Common myeloid progenitor, CD34-positive (primary cell): ENCODE measurements at regions not wholly inside any gene's neighbourhood (a gene's known extent, or its start where the extent isn't known, plus 50 kb on each side); places are given as distances from the start of the nearest gene placed in this dataset.

Experiments
- CTCF ChIA-PET: fragments of 350-600 bp; sonication (Branson Sonifier 250); formaldehyde crosslinking; loops from one replicate; lab custom pipeline; 2021; ENCODE audit warnings: antibody characterized with exemption; lab: Charles Lee
- POLR2A ChIA-PET: fragments of 350-600 bp; sonication (Branson Sonifier 250); formaldehyde crosslinking; loops from one replicate; lab custom pipeline; 2021; ENCODE audit warnings: antibody characterized with exemption; lab: Charles Lee
- DNase-seq, 3 donors: peaks; one replicate each; pipeline versions ENCODE4 v3.0.0 to v3.0.0-alpha.2; 2013
- H3K27ac ChIP-seq, 2 experiments: 1 replicate in 1 of 2; 2 replicates in 1 of 2; pipeline ENCODE4 v1.7.0; 2013; ENCODE audit warnings: inconsistent platforms in 2 of 2, low read length in 2 of 2, mild to moderate bottlenecking in 2 of 2, low read depth in 1 of 2, moderate library complexity in 1 of 2; ENCODE audit not compliant: severe bottlenecking in 2 of 2, insufficient read depth in 1 of 2, poor library complexity in 1 of 2
- H3K27me3 ChIP-seq, 5 experiments: replicated peaks in 2 of 5; 1 replicate in 3 of 5; 2 replicates in 2 of 5; pipeline versions ENCODE4 v1.6.1 to v1.7.0; 2013; ENCODE audit warnings: low read length in 4 of 5, mild to moderate bottlenecking in 2 of 5, moderate library complexity in 2 of 5, inconsistent platforms in 1 of 5; ENCODE audit not compliant: insufficient read depth in 5 of 5, control insufficient read depth in 4 of 5
- H3K36me3 ChIP-seq, 4 experiments: 1 replicate in 2 of 4; 2 replicates in 2 of 4; pipeline versions ENCODE4 v1.6.1 to v1.7.0; 2013; ENCODE audit warnings: low read length in 3 of 4, control low read depth in 1 of 4, mild to moderate bottlenecking in 1 of 4; ENCODE audit not compliant: control insufficient read depth in 4 of 4, insufficient read depth in 4 of 4
- H3K4me1 ChIP-seq, 4 experiments: 1 replicate in 3 of 4; 2 replicates in 1 of 4; pipeline versions ENCODE4 v1.6.1 to v1.7.1; 2013; ENCODE audit warnings: low read length in 3 of 4, mild to moderate bottlenecking in 3 of 4, control low read depth in 1 of 4, inconsistent platforms in 1 of 4, moderate library complexity in 1 of 4; ENCODE audit not compliant: control insufficient read depth in 4 of 4, insufficient read depth in 4 of 4; ENCODE audit errors: control extremely low read depth in 1 of 4
- H3K4me3 ChIP-seq, 7 experiments: 1 replicate in 4 of 7; 2 replicates in 3 of 7; pipeline versions ENCODE4 v1.5.1 to v1.7.0; 2013; ENCODE audit warnings: mild to moderate bottlenecking in 7 of 7, low read length in 6 of 7, moderate library complexity in 6 of 7, inconsistent platforms in 2 of 7, low read depth in 2 of 7, control low read depth in 1 of 7; ENCODE audit not compliant: insufficient read depth in 4 of 7, control insufficient read depth in 1 of 7; ENCODE audit errors: extremely low read depth in 1 of 7
- H3K9me3 ChIP-seq, 5 experiments: 1 replicate in 4 of 5; 2 replicates in 1 of 5; pipeline versions ENCODE4 v1.6.1 to v1.7.1; 2013; ENCODE audit warnings: low read length in 4 of 5, mild to moderate bottlenecking in 2 of 5, inconsistent platforms in 1 of 5, low read depth in 1 of 5, moderate library complexity in 1 of 5; ENCODE audit not compliant: control insufficient read depth in 4 of 5, insufficient read depth in 2 of 5; ENCODE audit errors: control extremely low read depth in 1 of 5
- WGBS: methylation state at CpG from one replicate; pipeline ENCODE4 v1.1.5; 2013; ENCODE audit not compliant: insufficient coverage; 5-methylcytosine and 5-hydroxymethylcytosine counted together

DNA sequence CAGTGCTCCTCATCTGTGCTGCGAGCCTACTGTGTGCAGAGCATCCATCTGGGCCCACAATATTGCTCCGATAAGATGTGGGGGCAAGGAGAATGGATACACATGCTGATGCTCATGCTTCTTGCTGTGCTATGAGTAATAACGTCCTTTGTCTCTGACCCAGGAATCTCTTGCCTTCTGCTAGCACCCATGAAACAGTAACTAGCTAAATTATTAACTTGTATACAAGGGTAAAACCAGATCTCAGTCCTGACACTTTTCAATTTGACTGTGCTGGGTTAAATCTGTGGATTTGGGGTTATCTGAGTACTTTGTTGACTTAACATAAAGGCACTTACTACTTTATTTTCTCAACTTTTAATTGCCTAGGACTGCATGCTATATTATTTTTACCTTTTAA is 357.6 kb downstream of the SLC4A3 start:
- CTCF ChIA-PET: no interaction called here
- H3K27ac ChIP-seq: no peak overlapping the region
- WGBS: 85% methylated on average over 2 of the region's 3 CpGs
- DNase-seq: no peak
- no peaks in the 10 kb centered on the region for H3K4me1 ChIP-seq
- H3K4me3 ChIP-seq: no peak overlapping the region
- POLR2A ChIA-PET: no interaction called here
- H3K27me3 ChIP-seq: no peaks in the 10 kb centered on the region
- no peaks in the 10 kb centered on the region for H3K9me3 ChIP-seq
- H3K36me3 ChIP-seq: no peaks in the 10 kb centered on the region

- Histone ChIP-seq H3K4me3 (no peak overlapping the region), H3K36me3 (no peaks in the 10 kb centered on the region), H3K27ac (no peak overlapping the region), H3K27me3 (no peaks in the 10 kb centered on the region), H3K9me3 (no peaks in the 10 kb centered on the region), H3K4me1 (no peaks in the 10 kb centered on the region)
- ChIA-PET CTCF (no interaction called here), POLR2A (no interaction called here)
- WGBS: 71% methylated on average over 2 of the region's 2 CpGs
- no peak for DNase-seq
Measured at GRCh38 chr2:219987830-219988229, 360.4 kb downstream of the SLC4A3 start.

- CTCF ChIA-PET: no interaction called here
- Histone ChIP-seq H3K9me3 (no peaks in the 10 kb centered on the region), H3K27me3 (no peaks in the 10 kb centered on the region), H3K27ac (no peak overlapping the region), H3K4me1 (no peaks in the 10 kb centered on the region), H3K4me3 (no peak overlapping the region), H3K36me3 (no peaks in the 10 kb centered on the region)
- DNase-seq: no peak
- 98% methylated on average over 5 of the region's 7 CpGs for WGBS
- POLR2A ChIA-PET: no interaction called here
Measured at GRCh38 chr2:219989744-219990143, 362.3 kb downstream of the SLC4A3 start.

- 100% methylated on average over 1 of the region's 2 CpGs for WGBS
- no peak for DNase-seq
- Histone ChIP-seq H3K36me3 (no peaks in the 10 kb centered on the region), H3K4me3 (no peak overlapping the region), H3K9me3 (no peaks in the 10 kb centered on the region), H3K27ac (no peak overlapping the region), H3K27me3 (no peaks in the 10 kb centered on the region), H3K4me1 (no peaks in the 10 kb centered on the region)
- CTCF ChIA-PET: no interaction called here
- POLR2A ChIA-PET: no interaction called here
Measured at GRCh38 chr2:219991116-219991515, 363.7 kb downstream of the SLC4A3 start.

DNA sequence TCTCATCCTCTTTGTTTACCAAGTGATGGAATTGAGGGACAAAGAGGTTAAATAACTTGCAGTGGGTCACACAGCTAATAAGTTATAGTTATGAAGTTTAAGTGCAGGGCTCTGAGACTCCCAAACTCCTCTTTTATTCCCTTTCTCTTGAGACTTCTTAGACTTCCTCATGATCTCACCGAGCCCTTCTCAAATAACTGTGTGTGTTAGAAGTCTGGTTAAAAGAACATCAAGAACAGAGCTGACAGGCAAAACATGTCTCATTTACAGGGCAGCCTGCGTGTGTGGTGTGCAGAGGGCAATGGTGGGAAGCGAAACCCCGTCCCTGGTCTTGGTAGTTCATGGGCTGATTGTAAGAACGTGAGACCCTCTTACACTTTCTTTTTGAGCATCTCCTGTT is 368.0 kb downstream of the SLC4A3 start:
- WGBS: 80% methylated on average over 4 of the region's 5 CpGs
- Histone ChIP-seq H3K4me1 (no peaks in the 10 kb centered on the region), H3K9me3 (no peaks in the 10 kb centered on the region), H3K4me3 (no peak overlapping the region), H3K36me3 (no peaks in the 10 kb centered on the region), H3K27me3 (no peaks in the 10 kb centered on the region), H3K27ac (no peak overlapping the region)
- no peak for DNase-seq
- POLR2A ChIA-PET: no interaction called here
- CTCF ChIA-PET: no interaction called here

DNA sequence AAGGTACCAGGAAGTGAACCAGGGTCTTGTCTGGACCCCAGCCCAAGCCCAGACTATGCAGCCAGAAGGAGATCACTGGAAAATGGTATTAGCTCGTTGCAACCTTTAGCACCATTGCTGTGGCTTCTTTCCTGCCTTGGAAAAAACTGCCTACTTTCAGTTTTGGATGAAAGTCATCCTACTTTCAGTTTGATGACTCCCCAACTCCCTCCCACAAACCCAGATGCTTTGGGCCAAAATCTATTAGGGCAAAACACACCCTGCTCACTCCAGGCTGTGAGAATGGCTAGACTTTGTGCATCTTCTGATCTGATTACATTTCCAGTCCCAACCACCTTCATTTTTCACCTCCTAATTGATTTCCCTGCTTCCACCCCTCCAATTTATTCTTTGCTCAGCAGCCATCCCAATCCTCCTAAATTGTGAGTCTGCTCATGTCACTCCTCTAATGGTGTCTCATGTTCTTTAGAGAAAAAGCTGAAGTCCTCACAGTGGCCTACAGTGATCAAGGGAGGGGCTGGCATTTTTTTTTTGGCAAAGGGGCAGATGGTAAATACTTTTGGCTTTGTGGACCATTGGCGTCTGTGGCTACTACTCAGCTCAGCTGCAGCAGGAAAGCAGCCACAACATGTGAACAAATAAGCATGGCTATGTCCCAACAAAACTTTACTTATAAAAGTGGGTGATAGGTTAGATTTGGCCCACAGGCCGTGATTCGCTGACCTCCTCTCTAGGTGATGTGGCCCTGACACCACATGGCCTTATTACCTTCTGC is 368.7 kb downstream of the SLC4A3 start:
- Histone ChIP-seq H3K36me3 (no peaks in the 10 kb centered on the region), H3K4me1 (no peaks in the 10 kb centered on the region), H3K27me3 (no peaks in the 10 kb centered on the region), H3K27ac (no peak overlapping the region), H3K4me3 (no peak overlapping the region), H3K9me3 (no peaks in the 10 kb centered on the region)
- 92% methylated on average over 4 of the region's 4 CpGs for WGBS
- no peak for DNase-seq
- ChIA-PET CTCF (no interaction called here), POLR2A (no interaction called here)

GRCh38 chr2:219997341-219997851 is 370.0 kb downstream of the SLC4A3 start:
- no peak overlapping the region for H3K27ac ChIP-seq
- ChIA-PET POLR2A (no interaction called here), CTCF (no interaction called here)
- no peaks in the 10 kb centered on the region for H3K27me3 ChIP-seq
- no peaks in the 10 kb centered on the region for H3K4me1 ChIP-seq
- H3K9me3 ChIP-seq: no peaks in the 10 kb centered on the region
- DNase-seq: no peak
- WGBS: 77% methylated on average over 12 of the region's 13 CpGs
- H3K36me3 ChIP-seq: no peaks in the 10 kb centered on the region
- H3K4me3 ChIP-seq: no peak overlapping the region
